CD4-positive, alpha-beta T cell treated with Interleukin-15 for 1 hour (primary cell): ENCODE measurements at regions not wholly inside any gene's neighbourhood (a gene's known extent, or its start where the extent isn't known, plus 50 kb on each side); places are given as distances from the start of the nearest gene placed in this dataset.

Source experiments
- DNase-seq: peaks from one replicate; pipeline ENCODE4 v3.0.0-alpha.2; 2020

DNA sequence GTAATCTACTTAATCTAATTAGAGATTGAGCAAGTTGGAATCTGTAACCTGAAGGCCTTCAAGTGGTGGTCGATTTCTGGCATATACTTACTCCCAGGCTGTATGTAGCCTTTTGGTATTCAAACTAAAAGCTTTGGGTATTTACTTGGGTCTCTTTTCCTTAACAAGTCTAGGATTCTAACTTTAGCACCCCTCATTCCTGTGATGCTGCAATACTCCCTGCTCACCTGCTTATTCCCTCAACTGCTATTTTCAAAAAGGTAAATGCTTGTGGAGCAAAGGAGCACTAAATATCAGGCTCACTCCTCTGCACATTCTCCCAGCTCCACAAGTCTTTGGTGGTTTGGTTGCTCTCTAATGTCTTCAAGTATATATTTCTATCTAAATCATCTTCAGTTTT lies 68.0 kb upstream of the CYYR1 start:
- no peak for DNase-seq

GRCh38 chr21:26637201-26637745 lies 64.2 kb upstream of the CYYR1 start:
- DNase-seq, result no peak

DNA sequence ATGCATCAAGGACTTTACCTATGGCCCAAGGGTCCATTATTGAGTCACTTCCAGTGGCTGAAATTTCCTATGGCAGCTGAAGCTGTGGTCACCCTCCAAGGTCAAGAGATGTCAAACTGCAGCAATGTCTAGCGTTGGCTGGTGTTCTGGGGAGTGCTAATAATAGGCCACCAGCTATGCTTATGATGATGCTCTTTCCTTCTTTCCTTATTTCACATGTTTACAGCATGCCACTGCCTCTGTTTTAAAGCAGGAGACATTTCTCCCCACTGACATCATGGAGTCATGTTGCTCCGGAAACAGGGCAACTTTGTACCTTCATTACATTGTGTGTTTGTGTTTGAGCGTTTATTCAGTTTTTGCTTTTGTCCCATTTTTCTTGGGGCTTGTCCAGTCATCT lies 62.6 kb upstream of the CYYR1 start:
- DNase-seq, result no peak

GRCh38 chr21:26632691-26633090 lies 59.6 kb upstream of the CYYR1 start:
- no peak for DNase-seq

DNA sequence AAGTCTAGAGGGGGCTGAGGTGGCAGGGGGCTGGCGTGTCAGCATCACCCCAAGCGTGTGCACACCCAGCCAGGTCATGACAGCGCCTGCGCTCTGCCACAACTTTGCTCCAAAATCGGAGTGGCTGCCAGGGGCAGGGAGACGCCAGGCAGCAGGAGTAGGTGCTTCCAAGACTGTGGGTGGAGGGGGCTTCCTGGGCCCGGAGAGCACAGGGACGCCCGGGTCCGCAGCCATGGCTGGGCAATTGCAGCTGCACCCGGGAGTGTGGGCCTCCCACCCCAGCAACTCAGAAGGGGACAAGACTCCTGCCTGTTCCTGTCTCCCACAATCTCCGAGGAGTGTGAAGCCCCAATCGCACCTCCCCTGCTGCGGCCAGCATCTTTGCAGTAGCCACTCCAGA lies 53.1 kb upstream of the CYYR1 start:
- no peak for DNase-seq

- DNase-seq, result no peak
Measured at GRCh38 chr21:26624983-26625519, 52.0 kb upstream of the CYYR1 start.
